HCT116 (cell line): ENCODE measurements at regions not wholly inside any gene's neighbourhood (a gene's known extent, or its start where the extent isn't known, plus 50 kb on each side); places are given as distances from the start of the nearest gene placed in this dataset.

Experiments used
- ATAC-seq: fragments of 200-7000 bp; cut with Tn5 transposase; 2 replicates; pipeline ENCODE4 v1.9.1; 2020; ENCODE audit warnings: mild to moderate bottlenecking, moderate library complexity
- BruUV-seq: library from RNA; stranded (reverse); fragments of 400-500 nt; replicated peaks from 2 replicates; lab custom pipeline; 2021; lab: Mats Ljungman, UMichigan
- CTCF ChIA-PET: fragments of 300-600 bp; sonication (Branson Sonifier 250); formaldehyde crosslinking; loops from one replicate; lab custom pipeline; 2021; ENCODE audit warnings: antibody characterized with exemption; lab: Charles Lee
- POLR2A ChIA-PET: fragments of 300-600, 350-600 bp; sonication (Branson Sonifier 250); formaldehyde crosslinking; loops from one replicate; lab custom pipeline; 2021; ENCODE audit warnings: antibody characterized with exemption; lab: Charles Lee
- RAD21 ChIA-PET, 2 experiments: fragments of 300-600 bp; sonication (Branson Sonifier 250); formaldehyde crosslinking; loops; one replicate each; lab custom pipeline; 2023; ENCODE audit warnings: low total read pairs in 2 of 2; ENCODE audit not compliant: uncharacterized antibody in 2 of 2, unreplicated experiment in 2 of 2, low non-redundant PET in 1 of 2; lab: Charles Lee
- DNase-seq: peaks from one replicate; pipeline ENCODE4 v3.0.0-alpha.2; 2010; ENCODE audit warnings: low read depth, low spot score
- H2AFZ ChIP-seq: fragments of 200-600 bp; shearing (Covaris generic), sonication (generic); 2 replicates; pipeline ENCODE4 v1.6.1; 2017; ENCODE audit warnings: low read depth, mixed run types, mixed read lengths, antibody characterized with exemption, low read length; ENCODE audit not compliant: poor library complexity, severe bottlenecking
- H3K27ac ChIP-seq: 2 replicates; pipeline ENCODE4 v1.5.1; 2012; ENCODE audit warnings: low read depth, low read length
- H3K27me3 ChIP-seq: fragments of 200-600 bp; sonication (generic); 2 replicates; pipeline ENCODE4 v1.6.1; 2016; ENCODE audit warnings: mixed run types, low read length, mixed read lengths; ENCODE audit not compliant: insufficient read depth
- H3K36me3 ChIP-seq, 2 experiments: fragments of 200-500 bp in 1 of 2; fragments of 200-600 bp in 1 of 2; sonication (Bioruptor generic) in 1 of 2; sonication (generic) in 1 of 2; 2 replicates each; pipeline versions ENCODE4 v1.5.1 to v1.6.1; 2014 to 2016; ENCODE audit warnings: low read length in 2 of 2, inconsistent platforms in 1 of 2, mixed read lengths in 1 of 2, mixed run types in 1 of 2; ENCODE audit not compliant: insufficient read depth in 2 of 2, control insufficient read depth in 1 of 2
- H3K4me1 ChIP-seq, 2 experiments: fragments of 200-600 bp in 1 of 2; sonication (generic) in 1 of 2; 2 replicates each; pipeline versions ENCODE4 v1.5.1 to v1.6.1; 2012 to 2017; ENCODE audit warnings: low read length in 2 of 2, inconsistent platforms in 1 of 2, mild to moderate bottlenecking in 1 of 2, mixed read lengths in 1 of 2, mixed run types in 1 of 2, moderate library complexity in 1 of 2; ENCODE audit not compliant: insufficient read depth in 2 of 2, control insufficient read depth in 1 of 2
- H3K4me2 ChIP-seq: fragments of 200-600 bp; sonication (generic); 2 replicates; pipeline ENCODE4 v1.6.1; 2017; ENCODE audit warnings: mixed run types, low read length, mixed read lengths
- H3K4me3 ChIP-seq, 2 experiments: fragments of 200-600 bp in 1 of 2; sonication (generic) in 1 of 2; replicated peaks in 1 of 2; 2 replicates each; pipeline ENCODE4 v1.5.1; 2011 to 2016; ENCODE audit warnings: low read length in 2 of 2, control low read depth in 1 of 2, low read depth in 1 of 2, mild to moderate bottlenecking in 1 of 2, mixed read lengths in 1 of 2, mixed run types in 1 of 2
- H3K79me2 ChIP-seq: fragments of 200-600 bp; sonication (generic); 2 replicates; pipeline ENCODE4 v1.6.1; 2017; ENCODE audit warnings: mild to moderate bottlenecking, mixed run types, low read length, moderate library complexity, mixed read lengths; ENCODE audit not compliant: insufficient read depth
- H3K9ac ChIP-seq: fragments of 200-600 bp; sonication (generic); 2 replicates; pipeline ENCODE4 v1.6.1; 2016; ENCODE audit warnings: low read length, mixed read lengths
- H3K9me2 ChIP-seq: fragments of 200-600 bp; sonication (generic), shearing (Covaris generic); 2 replicates; pipeline ENCODE4 v1.6.1; 2017; ENCODE audit warnings: mixed run types, mild to moderate bottlenecking, moderate library complexity; ENCODE audit not compliant: insufficient read depth
- H3K9me3 ChIP-seq, 2 experiments: fragments of 200-500 bp in 1 of 2; fragments of 200-600 bp in 1 of 2; sonication (Bioruptor generic) in 1 of 2; sonication (generic) in 1 of 2; 2 replicates each; pipeline ENCODE4 v1.6.1; 2014 to 2017; ENCODE audit warnings: low read length in 2 of 2, mixed read lengths in 2 of 2, inconsistent platforms in 1 of 2, low read depth in 1 of 2, mild to moderate bottlenecking in 1 of 2, mixed run types in 1 of 2, moderate library complexity in 1 of 2; ENCODE audit not compliant: control insufficient read depth in 1 of 2, insufficient read depth in 1 of 2
- H4K20me1 ChIP-seq: fragments of 200-600 bp; sonication (generic), shearing (Covaris generic); 2 replicates; pipeline ENCODE4 v1.6.1; 2017; ENCODE audit warnings: mixed run types, mild to moderate bottlenecking, moderate library complexity; ENCODE audit not compliant: insufficient read depth
- CBX3 ChIP-seq: IDR thresholded peaks from 2 replicates; pipeline ENCODE4 v1.6.1; 2012; ENCODE audit warnings: low read depth
- CEBPB ChIP-seq: IDR thresholded peaks from 2 replicates; pipeline ENCODE4 v1.6.1; 2012; ENCODE audit warnings: low read depth
- ELF1 ChIP-seq: IDR thresholded peaks from 2 replicates; pipeline ENCODE4 v1.6.1; 2012; ENCODE audit warnings: low read depth, borderline replicate concordance
- EZH2 ChIP-seq: fragments of 200-600 bp; sonication (generic); IDR thresholded peaks from 2 replicates; pipeline ENCODE4 v1.6.1; 2017; ENCODE audit warnings: antibody characterized with exemption, mixed run types
- JUND ChIP-seq: IDR thresholded peaks from 2 replicates; pipeline ENCODE4 v1.6.1; 2012
- POLR2AphosphoS5 ChIP-seq: IDR thresholded peaks from 2 replicates; pipeline ENCODE4 v1.6.1; 2011; ENCODE audit warnings: mild to moderate bottlenecking, low read depth, low read length, moderate library complexity
- SIN3A ChIP-seq: IDR thresholded peaks from 2 replicates; pipeline ENCODE4 v1.6.1; 2012; ENCODE audit warnings: low read depth
- SP1 ChIP-seq: IDR thresholded peaks from 2 replicates; pipeline ENCODE4 v1.6.1; 2012; ENCODE audit warnings: low read depth
- ZFX ChIP-seq: fragments of 450-650 bp; IDR thresholded peaks from 2 replicates; pipeline ENCODE4 v1.6.1; 2017
- intact Hi-C: fragments of 100-400 bp; cut with micrococcal nuclease; formaldehyde crosslinking; loops from 2 replicates; pipeline ENCODE4 v1.10.0; 2022

GRCh38 chr3:59423707-59424106, 373.9 kb upstream of the CFAP20DC start:
- RAD21 ChIA-PET = no interaction called here
- H3K27ac ChIP-seq = no peak overlapping the region
- no peak overlapping the region for H3K9ac ChIP-seq
- no peaks in the 10 kb centered on the region for H3K36me3 ChIP-seq
- no TSS peak for BruUV-seq
- no peak for TF ChIP-seq ZFX
- no peak for TF ChIP-seq CEBPB
- H3K4me3 ChIP-seq = no peak overlapping the region
- H2AFZ ChIP-seq = no peak overlapping the region
- ATAC-seq (no peak), DNase-seq (no peak)
- CTCF ChIA-PET = no interaction called here
- no peaks in the 10 kb centered on the region for H3K79me2 ChIP-seq
- no peaks in the 10 kb centered on the region for H3K9me2 ChIP-seq
- H3K9me3 ChIP-seq = no peaks in the 10 kb centered on the region
- no peaks in the 10 kb centered on the region for H4K20me1 ChIP-seq
- peaks cover 45% of the 10 kb centered on the region for H3K27me3 ChIP-seq
- H3K4me2 ChIP-seq = no peak overlapping the region
- intact Hi-C loops = no loop called here
- POLR2A ChIA-PET = no interaction called here
- no peaks in the 10 kb centered on the region for H3K4me1 ChIP-seq

GRCh38 chr3:59422312-59422711, 372.5 kb upstream of the CFAP20DC start:
- no peak overlapping the region for H3K4me3 ChIP-seq
- RAD21 ChIA-PET = no interaction called here
- H3K36me3 ChIP-seq = no peaks in the 10 kb centered on the region
- H3K27ac ChIP-seq = no peak overlapping the region
- H4K20me1 ChIP-seq = no peaks in the 10 kb centered on the region
- H3K9me3 ChIP-seq = no peaks in the 10 kb centered on the region
- TF ChIP-seq CBX3 (no peak), SP1 (no peak), SIN3A (no peak), EZH2 (no peak), ELF1 (no peak), JUND (no peak), POLR2AphosphoS5 (no peak)
- TF ChIP-seq, all 23 proteins: peak for 0
- H3K27me3 ChIP-seq = peaks cover 39% of the 10 kb centered on the region
- ATAC-seq (no peak), DNase-seq (no peak)
- intact Hi-C loops = no loop called here
- no peak overlapping the region for H2AFZ ChIP-seq
- ChIA-PET CTCF (no interaction called here), POLR2A (no interaction called here)
- H3K4me2 ChIP-seq = no peak overlapping the region
- H3K9me2 ChIP-seq = no peaks in the 10 kb centered on the region
- BruUV-seq = no TSS peak
- no peaks in the 10 kb centered on the region for H3K4me1 ChIP-seq
- no peak overlapping the region for H3K9ac ChIP-seq
- no peaks in the 10 kb centered on the region for H3K79me2 ChIP-seq
